ENCODE measurements at regions not wholly inside any gene's neighbourhood (a gene's known extent, or its start where the extent isn't known, plus 50 kb on each side); places are given as distances from the start of the nearest gene placed in this dataset.
A peak's percentile ranks its signal among the peaks of the same experiment; 100 is the strongest.

GRCh38 chr15:87209891-87210689 lies 1046.4 kb downstream of the NTRK3 start:
- no peaks in the 10 kb centered on the region for H3K4me1 ChIP-seq (replicated peaks in 1 of 2)
- no peaks in the 10 kb centered on the region for H3K27me3 ChIP-seq
- DNase-seq, result no peak
- TF ChIP-seq POLR2A (IDR thresholded peaks at IDR 0.05), result no peak
- TF ChIP-seq CTCF (IDR thresholded peaks at IDR 0.05), result no peak
- H3K9me3 ChIP-seq (replicated peaks in 1 of 3), result no peaks in the 10 kb centered on the region
- H3K36me3 ChIP-seq (replicated peaks in 1 of 2), result no peaks in the 10 kb centered on the region
- no peak overlapping the region for H3K27ac ChIP-seq
- intact Hi-C loops (cut with DNase I), result no loop called here
- 40 to 54% (median 52%) methylated on average over 3 of the region's 3 CpGs for WGBS, 4 donors
- no peak overlapping the region for H3K4me3 ChIP-seq

GRCh38 chr15:87207990-87208580 lies 1048.5 kb downstream of the NTRK3 start:
- no peak overlapping the region for H3K27ac ChIP-seq
- no peaks in the 10 kb centered on the region for H3K9me3 ChIP-seq (replicated peaks in 1 of 3)
- H3K27me3 ChIP-seq, result no peaks in the 10 kb centered on the region
- DNase-seq, result peak in 1 of 7 donors; percentile 2
- intact Hi-C loops (cut with DNase I), result no loop called here
- no peaks in the 10 kb centered on the region for H3K36me3 ChIP-seq (replicated peaks in 1 of 2)
- H3K4me1 ChIP-seq (replicated peaks in 1 of 2), result no peaks in the 10 kb centered on the region
- TF ChIP-seq POLR2A (IDR thresholded peaks at IDR 0.05), result no peak
- no peak for TF ChIP-seq CTCF (IDR thresholded peaks at IDR 0.05)
- no peak overlapping the region for H3K4me3 ChIP-seq

GRCh38 chr15:87207251-87207650 lies 1049.3 kb downstream of the NTRK3 start:
- H3K4me1 ChIP-seq (replicated peaks in 1 of 2), result no peaks in the 10 kb centered on the region
- intact Hi-C loops (cut with DNase I), result no loop called here
- no peaks in the 10 kb centered on the region for H3K36me3 ChIP-seq (replicated peaks in 1 of 2)
- no peak overlapping the region for H3K4me3 ChIP-seq
- TF ChIP-seq POLR2A (IDR thresholded peaks at IDR 0.05), result no peak
- no peak for TF ChIP-seq CTCF (IDR thresholded peaks at IDR 0.05)
- H3K27ac ChIP-seq, result no peak overlapping the region
- WGBS, 4 donors, result 87 to 95% (median 89%) methylated on average over 2 of the region's 2 CpGs
- H3K9me3 ChIP-seq (replicated peaks in 1 of 3), result no peaks in the 10 kb centered on the region
- H3K27me3 ChIP-seq, result no peaks in the 10 kb centered on the region
- no peak for DNase-seq

- H3K9me3 ChIP-seq (replicated peaks in 1 of 3), result no peaks in the 10 kb centered on the region
- no peak overlapping the region for H3K4me3 ChIP-seq
- DNase-seq, result no peak
- H3K27ac ChIP-seq, result no peak overlapping the region
- H3K4me1 ChIP-seq (replicated peaks in 1 of 2), result no peaks in the 10 kb centered on the region
- WGBS, 4 donors, result 54 to 86% (median 71%) methylated on average over 2 of the region's 2 CpGs
- no peaks in the 10 kb centered on the region for H3K36me3 ChIP-seq (replicated peaks in 1 of 2)
- intact Hi-C loops (cut with DNase I), result no loop called here
- no peaks in the 10 kb centered on the region for H3K27me3 ChIP-seq
- TF ChIP-seq CTCF (IDR thresholded peaks at IDR 0.05), result no peak
- TF ChIP-seq POLR2A (IDR thresholded peaks at IDR 0.05), result no peak
These were observed 1054.6 kb downstream of the NTRK3 start for GRCh38 chr15:87201986-87202385.
